GM12878 (cell line): ENCODE measurements at regions not wholly inside any gene's neighbourhood (a gene's known extent, or its start where the extent isn't known, plus 50 kb on each side); places are given as distances from the start of the nearest gene placed in this dataset.
"Not testable (repeated sequence)": the region's sequence is repeated elsewhere in the genome, so short reads cannot be mapped to it uniquely, and the experiment has no call there.

Experiments
- ATAC-seq: fragments of 200-7000 bp; cut with Tn5 transposase; 3 replicates; pipeline ENCODE4 v1.9.1; 2020; ENCODE audit warnings: mild to moderate bottlenecking, moderate library complexity
- BruUV-seq: library from RNA; stranded (reverse); fragments of 400-500 nt; replicated peaks from 2 replicates; lab custom pipeline; 2021; lab: Mats Ljungman, UMichigan
- CTCF ChIA-PET: fragments of 300-600 bp; sonication (Branson Sonifier 250); formaldehyde crosslinking; extraction: SDS; loops from one replicate; lab custom pipeline; 2021; ENCODE audit warnings: inconsistent platforms; lab: Yijun Ruan, JAX
- POLR2A ChIA-PET: fragments of 350-600 bp; formaldehyde crosslinking; extraction: SDS; loops from one replicate; lab custom pipeline; 2021; ENCODE audit warnings: inconsistent platforms; lab: Charles Lee
- RAD21 ChIA-PET: fragments of 300-600 bp; sonication (Branson Sonifier 250); formaldehyde crosslinking; loops from one replicate; lab custom pipeline; 2023; ENCODE audit warnings: antibody characterized with exemption; ENCODE audit not compliant: unreplicated experiment; lab: Charles Lee
- SMC1A ChIA-PET: fragments of 300-600 bp; sonication (Branson Sonifier 250); formaldehyde crosslinking; loops from one replicate; lab custom pipeline; 2023; ENCODE audit not compliant: unreplicated experiment, uncharacterized antibody; lab: Charles Lee
- DNase-seq: peaks from one replicate; pipeline ENCODE4 v3.0.0-alpha.2; 2011; ENCODE audit warnings: low read depth, low spot score
- FAIRE-seq: peaks from 3 replicates; lab custom pipeline; 2011; peaks lifted over from hg19 to GRCh38; lab: Jason Lieb, UNC
- H2AFZ ChIP-seq: 2 replicates; pipeline ENCODE4 v1.6.0; 2011; ENCODE audit warnings: low read depth, low read length, control low read depth; ENCODE audit not compliant: control insufficient read depth
- H3K27ac ChIP-seq: 2 replicates; pipeline ENCODE4 v1.5.1; 2011; ENCODE audit warnings: control low read depth; ENCODE audit not compliant: control insufficient read depth, insufficient read depth
- H3K27me3 ChIP-seq, 2 experiments: replicated peaks in 1 of 2; 2 replicates each; pipeline versions ENCODE4 v1.6.0 to v1.6.1; 2011; ENCODE audit warnings: low read length in 1 of 2; ENCODE audit not compliant: control insufficient read depth in 2 of 2, insufficient read depth in 2 of 2
- H3K36me3 ChIP-seq, 2 experiments: 2 replicates each; pipeline ENCODE4 v1.5.1; 2011; ENCODE audit warnings: low read length in 1 of 2; ENCODE audit not compliant: control insufficient read depth in 2 of 2, insufficient read depth in 2 of 2
- H3K4me1 ChIP-seq: 2 replicates; pipeline ENCODE4 v1.6.1; 2011; ENCODE audit warnings: mild to moderate bottlenecking, low read length, moderate library complexity, mixed read lengths; ENCODE audit not compliant: control insufficient read depth, insufficient read depth
- H3K4me2 ChIP-seq: 2 replicates; pipeline ENCODE4 v1.6.0; 2011; ENCODE audit warnings: control low read depth; ENCODE audit not compliant: control insufficient read depth, insufficient read depth
- H3K4me3 ChIP-seq: fragments of 200-600 bp; sonication (generic); 2 replicates; pipeline ENCODE4 v1.5.1; 2016
- H3K79me2 ChIP-seq: 2 replicates; pipeline ENCODE4 v1.6.0; 2011; ENCODE audit warnings: low read length; ENCODE audit not compliant: control insufficient read depth, insufficient read depth
- H3K9ac ChIP-seq: 2 replicates; pipeline ENCODE4 v1.8.0; 2011; ENCODE audit warnings: low read length, control low read depth, mixed read lengths; ENCODE audit not compliant: control insufficient read depth, insufficient read depth
- H3K9me3 ChIP-seq: replicated peaks from 3 replicates; pipeline ENCODE4 v1.5.1; 2011; ENCODE audit warnings: mild to moderate bottlenecking, low read length; ENCODE audit not compliant: control insufficient read depth, insufficient read depth
- H4K20me1 ChIP-seq: 2 replicates; pipeline ENCODE4 v1.6.0; 2011; ENCODE audit not compliant: control insufficient read depth, insufficient read depth
- WGBS: methylation state at CpG from one replicate; pipeline ENCODE4 v1.1.6; 2016; ENCODE audit warnings: low lambda C conversion rate; ENCODE audit not compliant: insufficient replicate concordance, insufficient coverage; ENCODE audit errors: missing lambda C conversion rate; 5-methylcytosine and 5-hydroxymethylcytosine counted together
- in situ Hi-C: fragments of 300-500 bp; cut with MboI; formaldehyde crosslinking; loops from 9 replicates; pipeline ENCODE4 v1.14.3; 2018; ENCODE audit warnings: mixed read lengths
- intact Hi-C: fragments of 100-400 bp; cut with micrococcal nuclease; formaldehyde crosslinking; loops from one replicate; pipeline ENCODE4 v1.14.2; 2022; ENCODE audit not compliant: unreplicated experiment

GRCh38 chr1:146530958-146531357 is 302.1 kb upstream of the NOTCH2NLA start:
- in situ Hi-C loops, ATAC-seq, H3K4me1 ChIP-seq, H2AFZ ChIP-seq, CTCF ChIA-PET, intact Hi-C loops, H3K27me3 ChIP-seq, H3K4me2 ChIP-seq, POLR2A ChIA-PET, FAIRE-seq, H3K36me3 ChIP-seq, H3K9me3 ChIP-seq, RAD21 ChIA-PET, DNase-seq, SMC1A ChIA-PET, H4K20me1 ChIP-seq, BruUV-seq, H3K27ac ChIP-seq, H3K4me3 ChIP-seq, H3K79me2 ChIP-seq, H3K9ac ChIP-seq: not testable (repeated sequence)
- no CpG with 5 or more reads among the region's 6 CpGs for WGBS

GRCh38 chr1:146522812-146523211 is 294.0 kb upstream of the NOTCH2NLA start:
- POLR2A ChIA-PET, H3K36me3 ChIP-seq, H3K4me2 ChIP-seq, H3K4me3 ChIP-seq, in situ Hi-C loops, H3K9ac ChIP-seq, DNase-seq, RAD21 ChIA-PET, H3K27ac ChIP-seq, H4K20me1 ChIP-seq, CTCF ChIA-PET, H3K27me3 ChIP-seq, H3K4me1 ChIP-seq, H3K9me3 ChIP-seq, H3K79me2 ChIP-seq, FAIRE-seq, ATAC-seq, SMC1A ChIA-PET, BruUV-seq, H2AFZ ChIP-seq, intact Hi-C loops: not testable (repeated sequence)
- no CpG with 5 or more reads among the region's 4 CpGs for WGBS

GRCh38 chr1:146522345-146522744 is 293.5 kb upstream of the NOTCH2NLA start:
- RAD21 ChIA-PET, H3K79me2 ChIP-seq, ATAC-seq, H3K27me3 ChIP-seq, H3K9me3 ChIP-seq, H3K4me1 ChIP-seq, H3K9ac ChIP-seq, FAIRE-seq, H3K27ac ChIP-seq, DNase-seq, CTCF ChIA-PET, BruUV-seq, H4K20me1 ChIP-seq, H3K4me3 ChIP-seq, H2AFZ ChIP-seq, in situ Hi-C loops, intact Hi-C loops, H3K4me2 ChIP-seq, POLR2A ChIA-PET, SMC1A ChIA-PET, H3K36me3 ChIP-seq: not testable (repeated sequence)
- WGBS = no CpG with 5 or more reads among the region's 6 CpGs

- H3K4me2 ChIP-seq, H3K79me2 ChIP-seq, H3K27ac ChIP-seq, FAIRE-seq, H4K20me1 ChIP-seq, H2AFZ ChIP-seq, BruUV-seq, ATAC-seq, SMC1A ChIA-PET, H3K9me3 ChIP-seq, POLR2A ChIA-PET, H3K36me3 ChIP-seq, H3K27me3 ChIP-seq, intact Hi-C loops, CTCF ChIA-PET, H3K9ac ChIP-seq, in situ Hi-C loops, H3K4me1 ChIP-seq, H3K4me3 ChIP-seq, DNase-seq, RAD21 ChIA-PET: not testable (repeated sequence)
- WGBS = no CpG with 5 or more reads among the region's 2 CpGs
Measured at GRCh38 chr1:146521804-146522203, 293.0 kb upstream of the NOTCH2NLA start.
